ENCODE measurements at regions not wholly inside any gene's neighbourhood (a gene's known extent, or its start where the extent isn't known, plus 50 kb on each side); places are given as distances from the start of the nearest gene placed in this dataset.

- TF ChIP-seq POLR2A (IDR thresholded peaks at IDR 0.05) (no peak), CTCF (IDR thresholded peaks at IDR 0.05 in 4 of 5, conservative IDR thresholded peaks at IDR 0.05 in 1 of 5) (no peak)
These were observed 357.8 kb downstream of the TLL1 start for GRCh38 chr4:166230841-166231240.
